Tongue (tissue), 1 donor: ENCODE measurements at regions not wholly inside any gene's neighbourhood (a gene's known extent, or its start where the extent isn't known, plus 50 kb on each side); places are given as distances from the start of the nearest gene placed in this dataset.
A peak's percentile ranks its signal among the peaks of the same experiment; 100 is the strongest.
"Not testable (repeated sequence)": the region's sequence is repeated elsewhere in the genome, so short reads cannot be mapped to it uniquely, and the experiment has no call there.

Experiments
- DNase-seq: peaks from one replicate; pipeline ENCODE4 v3.0.0-alpha.2; 2015

DNA sequence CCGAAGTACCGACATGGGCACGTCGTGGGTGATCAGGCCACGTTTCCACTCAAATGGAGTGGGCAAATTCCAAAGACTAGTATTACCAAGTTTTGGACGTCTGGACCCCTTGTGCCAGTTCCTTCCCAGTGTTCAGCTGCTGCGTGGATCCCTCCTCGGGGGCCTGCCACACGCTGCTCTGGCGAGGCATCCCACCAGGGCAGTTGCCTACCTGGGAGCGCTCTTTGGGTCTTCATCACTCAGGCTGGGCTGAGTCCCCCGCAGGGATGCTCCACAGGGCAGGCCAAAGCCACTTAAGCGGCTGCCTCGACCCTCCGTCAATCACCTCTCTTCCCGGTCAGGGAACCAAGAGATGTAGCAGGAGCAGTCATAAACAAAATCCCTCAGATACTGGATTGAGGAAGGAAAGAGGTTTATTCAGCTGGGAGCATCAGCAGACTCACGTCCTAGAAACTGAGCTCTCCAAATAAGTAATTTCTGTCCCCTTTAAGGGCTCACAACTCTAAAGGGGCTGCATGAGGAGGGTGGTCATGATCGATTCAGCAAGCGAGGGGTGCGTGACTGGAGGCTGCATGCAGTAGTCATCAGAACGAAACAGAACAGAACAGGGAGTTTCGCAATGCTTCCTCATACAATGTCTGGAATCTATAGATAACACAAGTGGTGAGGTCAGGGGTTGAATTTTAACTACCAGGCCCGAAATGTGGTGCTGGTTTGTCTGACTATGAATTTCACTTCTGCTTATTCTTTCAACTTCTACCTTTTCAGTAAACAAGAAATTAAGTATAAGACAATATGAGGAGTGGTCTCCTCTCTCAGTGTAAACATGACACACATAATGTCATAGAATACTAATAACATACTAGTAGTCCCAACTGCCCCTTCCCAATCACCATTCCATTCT is 998.6 kb upstream of the NCAM2 start:
- DNase-seq, result no peak

DNA sequence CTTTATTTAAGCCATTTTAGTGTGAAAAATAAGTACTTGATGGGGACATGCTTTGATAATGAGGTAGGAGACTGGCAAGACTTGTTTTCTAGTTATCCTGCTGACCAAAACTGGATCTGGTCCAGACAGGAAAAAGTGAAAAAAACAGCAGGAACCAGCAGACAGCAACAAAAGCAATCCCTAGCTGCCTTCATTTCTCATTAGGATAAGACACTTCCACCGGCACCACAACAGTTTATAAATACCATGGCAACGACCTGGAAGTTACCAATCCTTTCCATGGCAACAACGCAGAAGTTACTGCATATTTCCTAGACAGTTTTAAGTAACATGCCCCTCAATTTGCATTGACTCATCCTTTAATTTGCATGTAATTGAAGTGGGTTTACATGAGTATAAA is 993.8 kb upstream of the NCAM2 start:
- DNase-seq, result peak; percentile 24

- DNase-seq, result no peak
These were observed 987.5 kb upstream of the NCAM2 start for GRCh38 chr21:20010691-20011200.

DNA sequence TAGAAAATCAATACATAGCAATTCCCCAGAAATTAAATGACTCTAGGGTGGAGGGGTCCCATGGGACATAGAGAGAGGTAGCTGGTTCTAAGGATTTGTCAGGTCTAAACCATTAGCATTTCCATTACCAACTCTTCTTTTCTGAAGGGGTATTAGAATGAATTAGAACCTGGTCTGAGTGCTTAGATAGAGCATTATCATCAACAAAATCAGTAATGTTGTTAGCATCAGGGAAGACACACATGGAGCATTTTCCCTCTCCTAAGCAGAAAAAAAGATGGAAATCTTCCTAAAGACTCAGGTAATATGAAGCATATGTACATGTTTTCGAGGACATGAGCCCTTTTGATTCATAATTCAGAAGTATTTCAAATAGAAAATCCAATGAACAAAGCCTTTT is 984.4 kb upstream of the NCAM2 start:
- no peak for DNase-seq

DNA sequence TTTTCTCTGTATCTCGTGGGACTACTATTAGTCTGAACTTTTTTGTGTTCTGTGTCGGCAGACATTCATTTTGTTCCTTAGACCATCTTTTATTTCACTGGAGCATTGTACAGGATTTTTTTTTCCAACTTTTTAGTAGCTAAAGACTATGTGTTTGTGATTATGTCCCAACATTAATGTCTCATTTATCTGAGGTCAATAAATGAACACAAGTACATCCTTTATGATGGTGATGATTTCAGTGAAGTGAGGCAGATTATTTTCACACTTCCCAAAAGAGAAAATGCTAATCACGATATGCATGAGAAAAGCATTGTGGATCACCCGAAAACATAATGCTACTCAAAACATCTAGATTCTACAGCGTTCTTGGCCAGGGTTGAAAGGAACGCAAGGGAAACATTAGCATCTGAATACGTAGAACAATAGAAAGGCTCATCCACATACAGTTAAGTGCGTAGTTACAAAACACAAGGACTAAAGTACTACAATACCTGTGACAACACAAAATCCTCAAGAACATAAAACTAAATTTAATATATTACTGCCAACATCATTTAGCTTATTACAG is 981.7 kb upstream of the NCAM2 start:
- DNase-seq, result no peak

DNA sequence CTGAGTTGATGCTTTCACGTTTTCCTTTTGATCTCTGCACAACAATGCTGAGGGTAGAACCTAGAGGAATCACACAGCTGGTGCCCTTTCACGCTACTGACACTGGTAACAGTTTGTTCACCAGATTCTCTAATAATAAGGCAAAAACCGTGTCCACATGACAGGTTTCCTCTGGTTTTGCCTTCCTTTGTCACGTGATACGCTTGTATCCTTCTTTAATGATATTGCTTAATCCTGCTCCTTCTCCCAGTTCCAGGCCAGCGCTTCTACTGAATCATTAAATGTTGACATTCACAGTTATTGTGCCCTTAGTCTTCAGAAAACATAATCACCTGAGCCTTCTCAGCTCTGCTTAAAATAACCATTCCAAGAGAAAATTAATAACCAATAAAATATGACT is 978.2 kb upstream of the NCAM2 start:
- DNase-seq, result no peak

DNA sequence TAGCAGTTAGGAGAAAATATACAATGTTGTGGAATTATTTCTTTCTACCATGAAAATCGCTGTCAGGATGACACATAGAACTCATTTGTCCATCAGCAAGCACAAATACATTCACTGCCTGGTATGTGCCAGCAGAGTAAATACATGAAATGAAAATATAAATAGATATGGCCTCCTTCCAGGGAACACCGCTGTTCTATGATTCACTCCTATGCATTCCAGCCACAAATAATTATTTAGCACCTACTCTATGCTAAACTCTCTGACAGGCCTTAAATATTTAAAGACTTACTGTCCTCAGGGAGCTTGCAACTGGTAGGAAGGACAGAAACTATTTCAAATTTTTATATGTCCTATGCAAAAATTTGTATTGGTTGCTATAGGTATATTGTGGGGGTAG is 975.0 kb upstream of the NCAM2 start:
- peak; percentile 16 for DNase-seq

- DNase-seq, result no peak
These were observed 973.5 kb upstream of the NCAM2 start for GRCh38 chr21:20024741-20025140.

DNA sequence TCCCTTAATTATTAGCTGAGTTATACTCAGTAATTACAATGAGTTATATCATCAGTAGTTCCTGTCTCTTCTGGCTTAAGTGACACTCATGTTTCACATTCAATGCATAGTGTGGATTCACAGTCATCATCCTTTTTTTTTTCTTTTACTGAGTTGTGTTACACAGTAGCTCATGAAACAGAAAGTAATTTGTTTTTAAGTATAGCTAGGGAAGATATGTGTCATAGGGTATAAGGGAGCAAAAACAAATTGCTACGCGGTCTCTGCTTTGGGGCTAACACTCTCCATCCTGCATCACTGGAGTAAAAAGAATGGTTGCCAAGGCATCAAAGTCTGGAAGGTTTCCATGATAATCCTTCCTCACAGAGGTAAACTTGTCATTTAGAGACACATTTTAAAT is 971.7 kb upstream of the NCAM2 start:
- DNase-seq, result no peak

DNA sequence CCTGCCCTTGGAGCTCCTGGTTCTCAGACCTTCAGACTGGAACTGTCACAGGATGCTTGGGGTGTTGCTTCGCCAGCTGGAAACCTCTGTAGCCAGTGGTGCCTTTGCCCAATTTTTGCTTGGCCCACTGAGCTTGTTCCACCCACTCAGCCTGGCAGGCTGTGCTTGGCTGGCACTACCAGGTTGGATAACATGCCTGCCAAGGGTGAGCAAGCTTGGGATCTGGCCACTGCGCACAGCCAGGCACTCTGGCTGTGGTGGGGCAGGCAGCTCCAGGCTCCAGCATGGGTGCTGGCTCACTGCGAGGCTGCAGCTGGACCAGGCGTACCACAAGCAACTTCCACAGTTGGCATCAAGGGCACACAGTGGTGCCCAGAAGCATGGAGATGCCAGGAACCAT is 967.8 kb upstream of the NCAM2 start:
- DNase-seq, result no peak

- DNase-seq, result no peak
These were observed 966.4 kb upstream of the NCAM2 start for GRCh38 chr21:20031807-20032206.

GRCh38 chr21:20040768-20041167 is 957.4 kb upstream of the NCAM2 start:
- DNase-seq, result peak; percentile 9

DNA sequence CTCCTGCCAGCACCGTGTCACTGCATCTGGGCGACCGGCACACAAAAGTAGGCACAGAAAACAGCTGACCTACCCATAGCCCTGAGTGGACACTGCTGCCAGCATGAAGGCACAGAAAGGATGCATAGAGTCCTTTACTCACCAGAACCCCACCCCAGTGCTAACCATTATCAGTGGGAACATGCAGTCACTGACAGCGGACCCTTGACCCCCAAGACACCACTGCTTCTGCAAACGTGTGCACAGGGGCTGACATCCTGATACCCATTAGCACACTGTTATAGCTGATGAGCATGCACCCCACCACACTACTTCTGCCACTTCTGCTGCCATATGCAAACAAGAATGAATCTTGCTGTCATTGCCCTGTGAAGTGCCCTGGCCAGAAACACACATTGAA is 953.0 kb upstream of the NCAM2 start:
- no peak for DNase-seq

GRCh38 chr21:20048130-20048837 is 949.9 kb upstream of the NCAM2 start:
- not testable (repeated sequence) for DNase-seq

DNA sequence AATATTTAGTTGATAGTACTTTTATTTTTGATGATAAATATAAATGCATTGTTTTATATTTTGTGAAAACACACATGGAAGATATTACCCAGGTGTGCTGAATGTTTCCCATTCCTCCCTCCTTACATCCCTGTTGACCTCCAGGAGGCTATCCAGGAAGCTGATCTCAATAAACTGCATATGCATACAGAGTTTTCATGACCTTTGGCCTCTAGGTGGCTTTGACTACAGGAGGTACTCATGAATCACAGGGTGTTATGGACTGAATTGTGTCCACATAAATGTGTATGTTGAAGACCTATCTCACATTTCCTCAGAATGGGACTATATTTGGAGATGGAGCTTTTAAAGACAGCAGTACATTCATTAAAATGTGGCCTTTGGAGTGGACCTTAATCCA is 914.9 kb upstream of the NCAM2 start:
- DNase-seq, result no peak

- DNase-seq, result no peak
These were observed 914.3 kb upstream of the NCAM2 start for GRCh38 chr21:20083925-20084324.

- DNase-seq, result no peak
These were observed 911.7 kb upstream of the NCAM2 start for GRCh38 chr21:20086508-20086907.

GRCh38 chr21:20106368-20106767 is 891.8 kb upstream of the NCAM2 start:
- DNase-seq, result peak; percentile 37

DNA sequence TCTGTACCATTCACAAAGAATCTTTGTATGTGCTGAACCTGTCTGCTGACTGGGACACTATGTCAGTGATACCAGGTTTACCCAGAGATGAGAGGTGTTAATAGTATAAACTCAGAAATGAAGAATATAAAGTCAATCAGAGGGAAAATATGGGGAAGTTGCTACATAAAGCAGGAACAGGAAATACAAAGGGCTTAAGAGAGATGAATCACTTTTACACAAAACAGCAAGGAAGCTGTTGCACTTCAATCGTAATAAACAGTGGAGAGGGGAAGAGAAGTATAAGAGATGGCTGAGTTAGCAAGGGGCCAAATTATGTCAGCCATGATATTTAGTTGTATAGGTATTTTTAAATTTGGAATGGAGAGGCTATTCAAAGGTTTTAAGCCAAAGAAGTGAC is 890.2 kb upstream of the NCAM2 start:
- no peak for DNase-seq

GRCh38 chr21:20108976-20109540 is 889.2 kb upstream of the NCAM2 start:
- no peak for DNase-seq

GRCh38 chr21:20110368-20110767 is 887.8 kb upstream of the NCAM2 start:
- no peak for DNase-seq

GRCh38 chr21:20151741-20152140 is 846.5 kb upstream of the NCAM2 start:
- peak; percentile 52 for DNase-seq

DNA sequence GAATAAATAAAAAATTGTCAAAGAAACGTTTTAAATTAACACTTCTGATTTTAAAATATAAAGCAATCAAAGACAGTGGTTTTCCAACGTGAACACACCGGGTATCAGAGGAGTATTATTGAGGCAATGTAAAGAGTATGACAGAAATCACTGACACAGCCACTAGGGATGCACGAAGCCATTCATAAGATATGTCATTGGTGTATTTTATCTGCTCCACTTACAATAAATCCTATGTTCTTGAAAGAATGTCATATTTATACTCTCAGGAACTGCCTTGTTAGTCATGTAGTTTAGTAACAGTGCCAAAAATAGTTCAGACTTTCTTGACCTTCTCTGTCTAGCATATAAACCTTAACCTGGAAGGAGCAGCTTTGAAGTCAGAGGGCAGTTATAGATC is 835.0 kb upstream of the NCAM2 start:
- DNase-seq, result no peak
